ENCODE measurements at regions not wholly inside any gene's neighbourhood (a gene's known extent, or its start where the extent isn't known, plus 50 kb on each side); places are given as distances from the start of the nearest gene placed in this dataset.

GRCh38 chr2:217289177-217289906 lies 429.5 kb upstream of the TNP1 start:
- DNase-seq, result no peak

GRCh38 chr2:217288472-217289063 lies 428.7 kb upstream of the TNP1 start:
- DNase-seq, result no peak

GRCh38 chr2:217286833-217287232 lies 427.0 kb upstream of the TNP1 start:
- DNase-seq, result no peak

- no peak for DNase-seq
These were observed 426.1 kb upstream of the TNP1 start for GRCh38 chr2:217285926-217286325.

- DNase-seq, result peak; percentile 39
These were observed 423.6 kb upstream of the TNP1 start for GRCh38 chr2:217283460-217283859.

- no peak for DNase-seq
These were observed 422.7 kb upstream of the TNP1 start for GRCh38 chr2:217282531-217282930.

- DNase-seq, result peak; percentile 36
These were observed 419.7 kb upstream of the TNP1 start for GRCh38 chr2:217279556-217279955.

GRCh38 chr2:217279140-217279539 lies 419.3 kb upstream of the TNP1 start:
- DNase-seq, result no peak

- peak; percentile 60 for DNase-seq
These were observed 418.0 kb upstream of the TNP1 start for GRCh38 chr2:217277646-217278398.

- no peak for DNase-seq
These were observed 416.6 kb upstream of the TNP1 start for GRCh38 chr2:217276433-217276832.

GRCh38 chr2:217275091-217275490 lies 415.2 kb upstream of the TNP1 start:
- no peak for DNase-seq

- no peak for DNase-seq
These were observed 414.7 kb upstream of the TNP1 start for GRCh38 chr2:217274578-217274977.

- no peak for DNase-seq
These were observed 414.0 kb upstream of the TNP1 start for GRCh38 chr2:217273851-217274250.

GRCh38 chr2:217273162-217273561 lies 413.3 kb upstream of the TNP1 start:
- no peak for DNase-seq

GRCh38 chr2:217271813-217272212 lies 411.9 kb upstream of the TNP1 start:
- no peak for DNase-seq

- DNase-seq, result no peak
These were observed 410.7 kb upstream of the TNP1 start for GRCh38 chr2:217270485-217271121.

GRCh38 chr2:217269701-217270484 lies 410.0 kb upstream of the TNP1 start:
- peak; percentile 58 for DNase-seq

- no peak for DNase-seq
These were observed 409.1 kb upstream of the TNP1 start for GRCh38 chr2:217268978-217269377.

GRCh38 chr2:217267758-217268157 lies 407.9 kb upstream of the TNP1 start:
- DNase-seq, result no peak

- no peak for DNase-seq
These were observed 403.9 kb upstream of the TNP1 start for GRCh38 chr2:217263756-217264155.

GRCh38 chr2:217262911-217263310 lies 403.0 kb upstream of the TNP1 start:
- no peak for DNase-seq

- no peak for DNase-seq
These were observed 401.6 kb upstream of the TNP1 start for GRCh38 chr2:217261452-217261851.
